Gastroesophageal sphincter (tissue), 2 donors: ENCODE measurements at regions not wholly inside any gene's neighbourhood (a gene's known extent, or its start where the extent isn't known, plus 50 kb on each side); places are given as distances from the start of the nearest gene placed in this dataset.

ENCODE experiments used
- EP300 ChIP-seq: sonication (generic); formaldehyde crosslinking; IDR thresholded peaks from one replicate; pipeline ENCODE4 v1.6.1; 2017; ENCODE audit warnings: antibody characterized with exemption, mild to moderate bottlenecking
- POLR2A ChIP-seq, 2 donors: fragments of 450-650 bp; IDR thresholded peaks; one replicate each; pipeline ENCODE4 v1.6.1; 2017; ENCODE audit warnings: antibody characterized with exemption in 2 of 2, mild to moderate bottlenecking in 2 of 2, moderate library complexity in 1 of 2
- POLR2AphosphoS5 ChIP-seq: sonication (generic); formaldehyde crosslinking; IDR thresholded peaks from one replicate; pipeline ENCODE4 v1.6.1; 2017; ENCODE audit warnings: antibody characterized with exemption

- no peak for TF ChIP-seq POLR2A (IDR thresholded peaks at IDR 0.05)
- no peak for TF ChIP-seq EP300
- no peak for TF ChIP-seq POLR2AphosphoS5
These were observed 674.1 kb downstream of the SUCLG1 start for GRCh38 chr2:83784947-83785346.
